ENCODE measurements at regions not wholly inside any gene's neighbourhood (a gene's known extent, or its start where the extent isn't known, plus 50 kb on each side); places are given as distances from the start of the nearest gene placed in this dataset.

- Mint-ChIP-seq H3K27ac (no peak overlapping the region), H3K27me3 (ENCODE audit: low read depth) (no peaks in the 10 kb centered on the region; the same call in 1 of the 2 replicates)
- no peak overlapping the region for H2BK12ac ChIP-seq (ENCODE audit: insufficient read length, low read depth, low read length)
Observed at GRCh38 chr13:94906605-94907004, 194.3 kb upstream of the SOX21 start.

More at GRCh38 chr13:94906605-94907004, 194.3 kb upstream of the SOX21 start:
- Histone ChIP-seq H4K20me1 (ENCODE audit: control insufficient read depth, insufficient read depth, insufficient read length) (no peaks in the 10 kb centered on the region), H2BK120ac (ENCODE audit: low read depth, low read length, poor library complexity, severe bottlenecking) (no peak overlapping the region), H3K9me3 (ENCODE audit: control insufficient read depth, low read depth, low read length) (no peaks in the 10 kb centered on the region), H4K5ac (ENCODE audit: insufficient read length, low read depth, low read length) (no peak overlapping the region), H3K79me1 (ENCODE audit: insufficient read depth, low read depth, low read length, poor library complexity, severe bottlenecking) (no peaks in the 10 kb centered on the region), H4K91ac (ENCODE audit: insufficient read length, low read depth, low read length) (no peak overlapping the region), H4K8ac (replicated peaks; ENCODE audit: insufficient read length, low read depth, low read length) (no peak overlapping the region), H3K4ac (ENCODE audit: low read depth, low read length) (no peak overlapping the region), H3K18ac (ENCODE audit: insufficient read length, low read depth, low read length) (no peak overlapping the region), H3T11ph (ENCODE audit: low read length) (no peak overlapping the region), H2AK5ac (ENCODE audit: insufficient read length, low read length) (no peak overlapping the region), H3K79me2 (ENCODE audit: insufficient read depth, low read length) (no peaks in the 10 kb centered on the region), H2BK15ac (ENCODE audit: low read depth, low read length) (no peak overlapping the region), H3K23me2 (ENCODE audit: insufficient read length, low read depth, low read length, poor library complexity, severe bottlenecking) (no peaks in the 10 kb centered on the region), H3K27me3 (ENCODE audit: insufficient read depth, low read length) (no peaks in the 10 kb centered on the region), H2BK20ac (ENCODE audit: low read depth, low read length, poor library complexity, severe bottlenecking) (no peak overlapping the region), H3K4me1 (ENCODE audit: insufficient read depth, low read length) (no peaks in the 10 kb centered on the region), H3K23ac (ENCODE audit: insufficient read length, low read depth, low read length) (no peak overlapping the region), H3K4me2 (ENCODE audit: insufficient read depth, insufficient read length, low read length) (no peak overlapping the region), H3K14ac (ENCODE audit: insufficient read depth, low read length) (no peak overlapping the region), H3K56ac (ENCODE audit: insufficient read length, low read depth, low read length) (no peak overlapping the region), H3K9ac (ENCODE audit: extremely low read depth, insufficient read length, low read length) (no peak overlapping the region), H2AFZ (ENCODE audit: low read length) (no peak overlapping the region), H2BK5ac (ENCODE audit: insufficient read length, low read length) (no peak overlapping the region), H3K27ac (ENCODE audit: insufficient read length, low read depth, low read length) (no peak overlapping the region)
- no peaks in the 10 kb centered on the region for H3K36me3 Mint-ChIP-seq (ENCODE audit: insufficient read depth in 1 of 3, low read depth in 3 of 3)
- H3K4me3 Mint-ChIP-seq: no peak overlapping the region
- peaks cover 2 to 13% of the 10 kb centered on the region in 2 experiments; a peak in 3 of 4 replicates for H3K4me1 Mint-ChIP-seq
- no peaks in the 10 kb centered on the region for H3K9me3 Mint-ChIP-seq
- no peak for TF ChIP-seq CTCF (conservative IDR thresholded peaks at IDR 0.05)
- WGBS (ENCODE audit: extremely low coverage, insufficient read length, low lambda C conversion rate): no CpG with 5 or more reads among the region's 2 CpGs
- no peak for DNase-seq

Data from H9 (cell line).